Natural killer cell (primary cell): ENCODE measurements at regions not wholly inside any gene's neighbourhood (a gene's known extent, or its start where the extent isn't known, plus 50 kb on each side); places are given as distances from the start of the nearest gene placed in this dataset.

Source experiments
- ATAC-seq, 3 donors: fragments of 150-1000 bp in 2 of 3; fragments of 200-7000 bp in 1 of 3; cut with Tn5 transposase; 1 replicate in 1 of 3; 2 replicates in 2 of 3; pipeline ENCODE4 v1.10.0; 2021; ENCODE audit warnings: mild to moderate bottlenecking in 2 of 3, moderate library complexity in 2 of 3
- DNase-seq, 2 donors: peaks; one replicate each; pipeline versions ENCODE4 v3.0.0 to v3.0.0-alpha.2; 2013 to 2021; ENCODE audit warnings: mixed read lengths in 1 of 2
- H3K27ac ChIP-seq: one replicate; pipeline ENCODE4 v1.5.1; 2013; ENCODE audit warnings: mild to moderate bottlenecking, low read length
- H3K27me3 ChIP-seq: one replicate; pipeline ENCODE4 v1.6.1; 2013; ENCODE audit warnings: low read length; ENCODE audit not compliant: control insufficient read depth, insufficient read depth
- H3K36me3 ChIP-seq: one replicate; pipeline ENCODE4 v1.6.1; 2013; ENCODE audit warnings: low read length; ENCODE audit not compliant: control insufficient read depth, insufficient read depth
- H3K4me1 ChIP-seq: one replicate; pipeline ENCODE4 v1.6.1; 2013; ENCODE audit warnings: low read length; ENCODE audit not compliant: control insufficient read depth, insufficient read depth
- H3K4me3 ChIP-seq: one replicate; pipeline ENCODE4 v1.5.1; 2013; ENCODE audit warnings: low read length
- H3K9me3 ChIP-seq: one replicate; pipeline ENCODE4 v1.6.1; 2013; ENCODE audit warnings: low read length; ENCODE audit not compliant: control insufficient read depth, insufficient read depth
- H3K27ac Mint-ChIP-seq, 2 donors: one replicate each; pipeline ENCODE4 v1.8.0; 2022; ENCODE audit warnings: mild to moderate bottlenecking in 2 of 2, mixed read lengths in 2 of 2, moderate library complexity in 1 of 2
- H3K27me3 Mint-ChIP-seq, 2 donors: one replicate each; pipeline ENCODE4 v1.8.0; 2022; ENCODE audit warnings: low read depth in 2 of 2, mixed read lengths in 2 of 2
- H3K36me3 Mint-ChIP-seq: one replicate; pipeline ENCODE4 v1.8.0; 2022; ENCODE audit warnings: mixed read lengths
- H3K4me1 Mint-ChIP-seq, 2 donors: one replicate each; pipeline ENCODE4 v1.8.0; 2022; ENCODE audit warnings: mixed read lengths in 2 of 2
- H3K4me3 Mint-ChIP-seq: one replicate; pipeline ENCODE4 v1.8.0; 2022; ENCODE audit warnings: mild to moderate bottlenecking, moderate library complexity, mixed read lengths
- H3K9me3 Mint-ChIP-seq, 2 donors: one replicate each; pipeline ENCODE4 v1.8.0; 2022; ENCODE audit warnings: mixed read lengths in 2 of 2
- CTCF ChIP-seq: fragments of 200-600 bp; IDR thresholded peaks from one replicate; pipeline ENCODE4 v1.8.0; 2022; ENCODE audit warnings: antibody characterized with exemption
- WGBS: methylation state at CpG from one replicate; pipeline ENCODE4 v1.1.7; 2013; ENCODE audit warnings: missing lambda C conversion rate; ENCODE audit not compliant: insufficient coverage; 5-methylcytosine and 5-hydroxymethylcytosine counted together
- intact Hi-C: fragments of 100-400 bp; cut with micrococcal nuclease; formaldehyde crosslinking; loops from one replicate; pipeline ENCODE4 v1.14.2; 2022

GRCh38 chr11:131235328-131236298 lies 134.8 kb upstream of the NTM start:
- Mint-ChIP-seq H3K36me3 (no peaks in the 10 kb centered on the region), H3K27ac (no peak overlapping the region), H3K4me1 (no peaks in the 10 kb centered on the region), H3K9me3 (peaks cover 0 to 2% of the 10 kb centered on the region in 2 donors), H3K27me3 (no peaks in the 10 kb centered on the region), H3K4me3 (no peak overlapping the region)
- no peak for DNase-seq
- whole genome bisulfite sequencing, result 75% methylated on average over 20 of the region's 20 CpGs
- H3K4me3 ChIP-seq, result no peak overlapping the region
- no peaks in the 10 kb centered on the region for H3K36me3 ChIP-seq
- no peak for TF ChIP-seq CTCF
- no peaks in the 10 kb centered on the region for H3K4me1 ChIP-seq
- ATAC-seq, result no peak
- H3K9me3 ChIP-seq, result no peaks in the 10 kb centered on the region
- intact Hi-C loops, result no loop called here
- no peaks in the 10 kb centered on the region for H3K27me3 ChIP-seq
- H3K27ac ChIP-seq, result no peak overlapping the region

GRCh38 chr11:131240421-131240820 lies 130.0 kb upstream of the NTM start:
- DNase-seq, result no peak
- no peaks in the 10 kb centered on the region for H3K36me3 Mint-ChIP-seq
- intact Hi-C loops, result no loop called here
- no peak for ATAC-seq
- Histone ChIP-seq H3K27me3 (no peaks in the 10 kb centered on the region), H3K27ac (no peak overlapping the region), H3K4me3 (no peak overlapping the region), H3K4me1 (no peaks in the 10 kb centered on the region), H3K9me3 (no peaks in the 10 kb centered on the region), H3K36me3 (no peaks in the 10 kb centered on the region)
- H3K4me1 Mint-ChIP-seq, result no peaks in the 10 kb centered on the region
- H3K27me3 Mint-ChIP-seq, result peaks cover 2% of the 10 kb centered on the region in 2 donors
- no peak overlapping the region for H3K4me3 Mint-ChIP-seq
- WGBS, result 83% methylated on average over 6 of the region's 7 CpGs
- H3K9me3 Mint-ChIP-seq, result no peaks in the 10 kb centered on the region
- no peak for TF ChIP-seq CTCF
- no peak overlapping the region for H3K27ac Mint-ChIP-seq

- H3K9me3 Mint-ChIP-seq, result peaks cover 0 to 2% of the 10 kb centered on the region in 2 donors
- H3K4me1 ChIP-seq, result no peaks in the 10 kb centered on the region
- no peaks in the 10 kb centered on the region for H3K4me1 Mint-ChIP-seq
- intact Hi-C loops, result no loop called here
- no peaks in the 10 kb centered on the region for H3K9me3 ChIP-seq
- TF ChIP-seq CTCF, result no peak
- H3K27ac ChIP-seq, result no peak overlapping the region
- DNase-seq (no peak), ATAC-seq (no peak)
- WGBS, result 88% methylated on average over 1 of the region's 1 CpG
- peaks cover 6 to 21% of the 10 kb centered on the region in 2 donors for H3K27me3 Mint-ChIP-seq
- H3K4me3 Mint-ChIP-seq, result no peak overlapping the region
- H3K36me3 Mint-ChIP-seq, result no peaks in the 10 kb centered on the region
- no peak overlapping the region for H3K27ac Mint-ChIP-seq
- H3K4me3 ChIP-seq, result no peak overlapping the region
- no peaks in the 10 kb centered on the region for H3K36me3 ChIP-seq
- H3K27me3 ChIP-seq, result no peaks in the 10 kb centered on the region
Measured at GRCh38 chr11:131242476-131243000, 127.9 kb upstream of the NTM start.
